Suppressor macrophage treated with lipopolysaccharide for 4 hours (primary cell): ENCODE measurements at regions not wholly inside any gene's neighbourhood (a gene's known extent, or its start where the extent isn't known, plus 50 kb on each side); places are given as distances from the start of the nearest gene placed in this dataset.

Experiments
- DNase-seq: peaks from one replicate; pipeline ENCODE4 v3.0.0-alpha.2; 2020

GRCh38 chr1:239682960-239683359 lies 296.6 kb downstream of the CHRM3 start:
- DNase-seq: no peak

- no peak for DNase-seq
Observed at GRCh38 chr1:239686386-239686785, 300.0 kb downstream of the CHRM3 start.

GRCh38 chr1:239696317-239696716 lies 309.9 kb downstream of the CHRM3 start:
- DNase-seq: no peak

GRCh38 chr1:239700667-239701066 lies 314.3 kb downstream of the CHRM3 start:
- DNase-seq: no peak

GRCh38 chr1:239703075-239703474 lies 316.7 kb downstream of the CHRM3 start:
- DNase-seq: no peak

- no peak for DNase-seq
Observed at GRCh38 chr1:239706245-239706892, 320.0 kb downstream of the CHRM3 start.

- DNase-seq: no peak
Observed at GRCh38 chr1:239707615-239708014, 321.2 kb downstream of the CHRM3 start.

GRCh38 chr1:239708622-239709021 lies 322.3 kb downstream of the CHRM3 start:
- no peak for DNase-seq

- DNase-seq: no peak
Observed at GRCh38 chr1:239711768-239712167, 325.4 kb downstream of the CHRM3 start.

- DNase-seq: no peak
Observed at GRCh38 chr1:239717097-239717917, 330.9 kb downstream of the CHRM3 start.

GRCh38 chr1:239717918-239718184 lies 331.5 kb downstream of the CHRM3 start:
- no peak for DNase-seq

- no peak for DNase-seq
Observed at GRCh38 chr1:239718571-239718970, 332.2 kb downstream of the CHRM3 start.

GRCh38 chr1:239718997-239719628 lies 332.7 kb downstream of the CHRM3 start:
- peak; percentile 7 for DNase-seq

GRCh38 chr1:239719642-239720258 lies 333.4 kb downstream of the CHRM3 start:
- peak; percentile 46 for DNase-seq

GRCh38 chr1:239722035-239722434 lies 335.7 kb downstream of the CHRM3 start:
- no peak for DNase-seq

- no peak for DNase-seq
Observed at GRCh38 chr1:239723776-239724367, 337.5 kb downstream of the CHRM3 start.

GRCh38 chr1:239725371-239725770 lies 339.0 kb downstream of the CHRM3 start:
- no peak for DNase-seq

- DNase-seq: no peak
Observed at GRCh38 chr1:239725933-239726332, 339.6 kb downstream of the CHRM3 start.

GRCh38 chr1:239730378-239730777 lies 344.0 kb downstream of the CHRM3 start:
- DNase-seq: no peak

- no peak for DNase-seq
Observed at GRCh38 chr1:239731082-239731748, 344.8 kb downstream of the CHRM3 start.

GRCh38 chr1:239732770-239733169 lies 346.4 kb downstream of the CHRM3 start:
- DNase-seq: no peak

- DNase-seq: no peak
Observed at GRCh38 chr1:239733995-239734394, 347.6 kb downstream of the CHRM3 start.

- DNase-seq: no peak
Observed at GRCh38 chr1:239735111-239735510, 348.7 kb downstream of the CHRM3 start.
